ENCODE measurements at regions not wholly inside any gene's neighbourhood (a gene's known extent, or its start where the extent isn't known, plus 50 kb on each side); places are given as distances from the start of the nearest gene placed in this dataset.
"Not testable (repeated sequence)": the region's sequence is repeated elsewhere in the genome, so short reads cannot be mapped to it uniquely, and the experiment has no call there.

DNA sequence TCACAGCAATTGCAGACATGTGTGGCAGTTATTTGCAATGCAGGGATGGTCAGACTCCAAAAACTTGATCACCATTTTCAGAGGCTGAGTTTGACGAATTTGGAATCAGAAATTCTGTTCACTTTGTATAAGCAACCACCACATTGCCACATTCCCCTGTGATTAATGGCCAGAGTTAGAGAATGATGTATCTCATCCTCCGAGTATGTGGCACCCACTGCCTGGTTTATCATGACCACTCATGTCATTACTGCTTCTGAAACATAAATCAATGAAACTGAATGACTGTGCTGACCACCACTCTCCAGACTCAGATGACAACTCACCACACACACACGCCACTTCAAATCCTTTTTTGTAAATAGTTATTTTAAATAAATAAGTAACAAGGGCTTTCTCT lies 66.6 kb upstream of the CACHD1 start:
- no peak overlapping the region for H3K27ac ChIP-seq
- TF ChIP-seq, protein P1, sequence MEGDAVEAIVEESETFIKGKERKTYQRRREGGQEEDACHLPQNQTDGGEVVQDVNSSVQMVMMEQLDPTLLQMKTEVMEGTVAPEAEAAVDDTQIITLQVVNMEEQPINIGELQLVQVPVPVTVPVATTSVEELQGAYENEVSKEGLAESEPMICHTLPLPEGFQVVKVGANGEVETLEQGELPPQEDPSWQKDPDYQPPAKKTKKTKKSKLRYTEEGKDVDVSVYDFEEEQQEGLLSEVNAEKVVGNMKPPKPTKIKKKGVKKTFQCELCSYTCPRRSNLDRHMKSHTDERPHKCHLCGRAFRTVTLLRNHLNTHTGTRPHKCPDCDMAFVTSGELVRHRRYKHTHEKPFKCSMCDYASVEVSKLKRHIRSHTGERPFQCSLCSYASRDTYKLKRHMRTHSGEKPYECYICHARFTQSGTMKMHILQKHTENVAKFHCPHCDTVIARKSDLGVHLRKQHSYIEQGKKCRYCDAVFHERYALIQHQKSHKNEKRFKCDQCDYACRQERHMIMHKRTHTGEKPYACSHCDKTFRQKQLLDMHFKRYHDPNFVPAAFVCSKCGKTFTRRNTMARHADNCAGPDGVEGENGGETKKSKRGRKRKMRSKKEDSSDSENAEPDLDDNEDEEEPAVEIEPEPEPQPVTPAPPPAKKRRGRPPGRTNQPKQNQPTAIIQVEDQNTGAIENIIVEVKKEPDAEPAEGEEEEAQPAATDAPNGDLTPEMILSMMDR (conservative IDR thresholded peaks at IDR 0.05): no peak
- no peak for TF ChIP-seq ZFX (IDR thresholded peaks at IDR 0.05)

DNA sequence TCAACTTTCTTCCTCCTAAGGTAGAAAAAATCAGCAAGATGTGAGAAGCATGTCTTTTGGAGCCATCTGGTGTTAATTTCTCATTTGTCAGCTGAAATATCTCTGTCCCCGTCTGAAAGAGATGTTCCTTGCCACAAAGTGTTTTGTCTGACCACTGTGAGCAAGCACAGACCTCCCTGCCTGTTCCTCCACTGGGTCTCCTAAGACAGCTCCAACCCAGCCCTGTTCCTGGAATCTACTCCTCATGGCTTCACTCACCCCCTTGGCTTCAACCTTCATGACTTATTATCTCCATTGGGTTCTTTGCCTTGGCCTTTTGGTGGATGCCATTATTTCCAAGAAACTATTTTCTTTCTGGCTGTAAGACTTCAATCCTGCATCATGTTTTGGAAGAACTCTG lies 65.7 kb upstream of the CACHD1 start:
- H3K27ac ChIP-seq: no peak overlapping the region; the same call in 1 of the 2 replicates
- no peak for TF ChIP-seq ZFX (IDR thresholded peaks at IDR 0.05)
- TF ChIP-seq, protein P1 (conservative IDR thresholded peaks at IDR 0.05): no peak

DNA sequence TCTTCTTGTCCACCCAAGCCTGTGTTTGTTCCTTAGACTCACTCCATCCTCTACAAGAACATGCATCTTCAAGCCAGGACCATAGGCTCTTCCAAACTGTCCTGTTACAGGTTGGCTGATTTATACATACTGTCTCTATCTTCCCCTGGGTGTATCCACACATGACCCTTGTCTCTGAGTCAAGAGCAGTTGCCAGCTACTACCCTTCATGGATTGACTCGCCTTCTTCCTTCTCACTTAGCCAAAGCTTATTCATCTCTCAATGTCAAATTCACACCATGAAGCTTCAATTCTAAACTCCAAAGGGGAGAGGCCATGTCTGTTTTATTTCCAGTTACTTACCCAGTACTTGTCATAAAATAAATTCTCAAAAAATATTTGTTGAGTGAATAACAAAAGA lies 64.1 kb upstream of the CACHD1 start:
- H3K27ac ChIP-seq: no peak overlapping the region
- TF ChIP-seq, protein P1 (conservative IDR thresholded peaks at IDR 0.05): no peak
- TF ChIP-seq ZFX (IDR thresholded peaks at IDR 0.05): no peak

GRCh38 chr1:64410217-64410616 lies 59.7 kb upstream of the CACHD1 start:
- no peak overlapping the region for H3K27ac ChIP-seq
- no peak for TF ChIP-seq ZFX (IDR thresholded peaks at IDR 0.05)
- TF ChIP-seq, protein P1 (conservative IDR thresholded peaks at IDR 0.05): no peak

DNA sequence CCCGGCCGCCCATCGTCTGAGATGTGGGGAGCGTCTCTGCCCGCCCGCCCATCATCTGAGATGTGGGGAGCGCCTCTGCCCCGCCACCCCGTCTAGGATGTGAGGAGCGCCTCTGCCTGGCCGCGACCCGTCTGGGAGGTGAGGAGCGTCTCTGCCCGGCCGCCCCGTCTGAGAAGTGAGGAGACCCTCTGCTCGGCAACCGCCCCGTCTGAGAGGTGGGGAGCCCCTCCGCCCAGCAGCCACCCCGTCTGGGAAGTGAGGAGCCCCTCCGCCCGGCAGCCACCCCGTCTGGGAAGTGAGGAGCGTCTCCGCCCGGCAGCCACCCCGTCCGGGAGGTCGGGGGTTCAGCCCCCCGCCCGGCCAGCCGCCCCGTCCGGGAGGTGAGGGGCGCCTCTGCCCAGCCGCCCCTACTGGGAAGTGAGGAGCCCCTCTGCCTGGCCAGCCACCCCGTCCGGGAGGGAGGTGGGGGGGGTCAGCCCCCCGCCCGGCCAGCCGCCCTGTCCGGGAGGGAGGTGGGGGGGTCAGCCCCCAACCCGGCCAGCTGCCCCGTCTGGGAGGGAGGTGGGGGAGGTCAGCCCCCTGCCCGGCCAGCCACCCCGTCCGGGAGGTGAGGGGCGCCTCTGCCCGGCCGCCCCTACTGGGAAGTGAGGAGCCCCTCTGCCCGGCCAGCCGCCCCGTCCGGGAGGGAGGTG lies 54.9 kb upstream of the CACHD1 start:
- not testable (repeated sequence) for H3K27ac ChIP-seq

DNA sequence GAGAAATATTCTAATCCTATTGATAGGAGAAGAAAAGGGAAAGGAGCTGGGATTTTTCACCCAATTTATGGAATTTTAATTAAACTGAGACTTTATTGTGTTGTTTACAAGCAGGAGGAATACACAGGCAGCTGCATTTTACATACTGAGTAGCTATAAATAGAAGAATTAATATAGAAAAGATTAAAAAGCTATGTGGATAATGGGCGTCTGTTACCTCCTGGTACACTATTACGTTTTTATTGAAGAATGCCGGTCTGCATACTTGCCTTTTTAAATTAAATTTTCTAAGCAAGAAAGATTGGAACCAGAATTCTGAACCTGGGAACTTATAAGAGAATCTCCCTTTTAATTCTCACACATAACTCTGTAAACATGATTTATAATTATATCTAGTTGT lies 52.1 kb upstream of the CACHD1 start:
- TF ChIP-seq, protein P1 (conservative IDR thresholded peaks at IDR 0.05): no peak
- TF ChIP-seq ZFX (IDR thresholded peaks at IDR 0.05): no peak
- no peak overlapping the region for H3K27ac ChIP-seq
